Endothelial cell of umbilical vein (primary cell): ENCODE measurements at regions not wholly inside any gene's neighbourhood (a gene's known extent, or its start where the extent isn't known, plus 50 kb on each side); places are given as distances from the start of the nearest gene placed in this dataset.

ENCODE experiments used
- BruUV-seq: library from RNA; stranded (reverse); fragments of 400-500 nt; replicated peaks from 2 replicates; lab custom pipeline; 2021; lab: Mats Ljungman, UMichigan
- CTCF ChIA-PET: fragments of 300-600, 350-600 bp; sonication (Branson Sonifier 250); formaldehyde crosslinking; loops from one replicate; lab custom pipeline; 2021; ENCODE audit warnings: antibody characterized with exemption, inconsistent platforms; lab: Charles Lee
- POLR2A ChIA-PET: fragments of 300-600, 350-600 bp; sonication (Branson Sonifier 250); formaldehyde crosslinking; loops from one replicate; lab custom pipeline; 2021; ENCODE audit warnings: antibody characterized with exemption, inconsistent platforms; lab: Charles Lee
- DNase-seq: peaks from one replicate; pipeline ENCODE4 v3.0.0-alpha.2; 2011; ENCODE audit warnings: low read depth, low spot score
- FAIRE-seq: peaks from 2 replicates; lab custom pipeline; 2011; peaks lifted over from hg19 to GRCh38; lab: Jason Lieb, UNC
- H2AFZ ChIP-seq: 2 replicates; pipeline ENCODE4 v1.6.0; 2012; ENCODE audit warnings: low read depth, low read length, control low read depth, inconsistent platforms
- H3K27ac ChIP-seq: 2 replicates; pipeline ENCODE4 v1.5.1; 2011; ENCODE audit warnings: low read depth, mild to moderate bottlenecking, control low read depth, low read length, moderate library complexity; ENCODE audit not compliant: insufficient read depth
- H3K27me3 ChIP-seq, 2 experiments: 2 replicates each; pipeline versions ENCODE4 v1.6.0 to v1.6.1; 2011; ENCODE audit warnings: low read length in 2 of 2, mixed read lengths in 1 of 2; ENCODE audit not compliant: control insufficient read depth in 2 of 2, insufficient read depth in 2 of 2
- H3K36me3 ChIP-seq, 2 experiments: 2 replicates in 1 of 2; 3 replicates in 1 of 2; pipeline ENCODE4 v1.5.1; 2011; ENCODE audit warnings: low read length in 2 of 2, mild to moderate bottlenecking in 1 of 2, moderate library complexity in 1 of 2; ENCODE audit not compliant: control insufficient read depth in 2 of 2, insufficient read depth in 2 of 2; ENCODE audit errors: extremely low read depth in 1 of 2
- H3K4me1 ChIP-seq: 3 replicates; pipeline ENCODE4 v1.5.1; 2011; ENCODE audit warnings: mild to moderate bottlenecking, low read length; ENCODE audit not compliant: control insufficient read depth, insufficient read depth; ENCODE audit errors: extremely low read depth
- H3K4me2 ChIP-seq: 2 replicates; pipeline ENCODE4 v1.6.1; 2011; ENCODE audit warnings: low read length, control low read depth, mixed read lengths; ENCODE audit not compliant: insufficient read depth
- H3K4me3 ChIP-seq, 3 experiments: fragments of 200-600 bp in 1 of 3; sonication (generic), shearing (Covaris generic) in 1 of 3; replicated peaks in 1 of 3; 2 replicates each; pipeline ENCODE4 v1.5.1; 2011 to 2016; ENCODE audit warnings: control low read depth in 3 of 3, low read length in 3 of 3, mild to moderate bottlenecking in 2 of 3, inconsistent platforms in 1 of 3, low read depth in 1 of 3, moderate library complexity in 1 of 3; ENCODE audit not compliant: insufficient read depth in 1 of 3
- H3K79me2 ChIP-seq: 2 replicates; pipeline ENCODE4 v1.6.0; 2012; ENCODE audit warnings: low read length, inconsistent platforms; ENCODE audit not compliant: control insufficient read depth, insufficient read depth
- H3K9ac ChIP-seq: replicated peaks from 2 replicates; pipeline ENCODE3; 2011; ENCODE audit warnings: low read length, control low read depth; ENCODE audit not compliant: insufficient read depth; ENCODE audit errors: extremely low read depth
- H3K9me1 ChIP-seq: replicated peaks from 3 replicates; pipeline ENCODE4 v1.6.0; 2011; ENCODE audit warnings: mild to moderate bottlenecking, low read length; ENCODE audit not compliant: control insufficient read depth, insufficient read depth; ENCODE audit errors: extremely low read depth
- H3K9me3 ChIP-seq: replicated peaks from 2 replicates; pipeline ENCODE4 v1.5.1; 2012; ENCODE audit warnings: low read length, inconsistent platforms; ENCODE audit not compliant: control insufficient read depth, insufficient read depth
- H4K20me1 ChIP-seq: replicated peaks from 2 replicates; pipeline ENCODE3; 2011; ENCODE audit warnings: mild to moderate bottlenecking, low read length; ENCODE audit not compliant: control insufficient read depth, insufficient read depth; ENCODE audit errors: extremely low read depth
- EZH2 ChIP-seq: IDR thresholded peaks from 2 replicates; pipeline ENCODE4 v1.6.1; 2012; ENCODE audit warnings: borderline replicate concordance, low read depth, mild to moderate bottlenecking, moderate library complexity, low read length, inconsistent platforms; ENCODE audit not compliant: severe bottlenecking
- FOS ChIP-seq: IDR thresholded peaks from 2 replicates; pipeline ENCODE4 v1.6.1; 2011; ENCODE audit warnings: mild to moderate bottlenecking, low read length, moderate library complexity, borderline replicate concordance; ENCODE audit not compliant: insufficient read depth
- GATA2 ChIP-seq: IDR thresholded peaks from 2 replicates; pipeline ENCODE4 v1.7.0; 2011; ENCODE audit warnings: low read depth, mild to moderate bottlenecking, moderate library complexity, mixed read lengths, low read length; ENCODE audit not compliant: insufficient read length, insufficient read depth
- JUN ChIP-seq: IDR thresholded peaks from 2 replicates; pipeline ENCODE4 v1.6.1; 2011; ENCODE audit warnings: borderline replicate concordance, low read depth; ENCODE audit not compliant: insufficient read length, insufficient read depth
- MAX ChIP-seq: IDR thresholded peaks from 2 replicates; pipeline ENCODE4 v1.6.1; 2011; ENCODE audit not compliant: insufficient read depth, insufficient read length
- MYC ChIP-seq: IDR thresholded peaks from one replicate; pipeline ENCODE4 v1.6.1; 2011; ENCODE audit warnings: mild to moderate bottlenecking, low read depth, low read length
- POLR2A ChIP-seq: IDR thresholded peaks from 2 replicates; pipeline ENCODE4 v1.6.1; 2012; ENCODE audit warnings: low read depth, mild to moderate bottlenecking, control low read depth, low read length
- POLR2AphosphoS5 ChIP-seq: IDR thresholded peaks from 2 replicates; pipeline ENCODE4 v1.6.1; 2012; ENCODE audit warnings: low read depth, mild to moderate bottlenecking, control low read depth, low read length, moderate library complexity; ENCODE audit not compliant: insufficient read depth
- dilution Hi-C: fragments of 300-500 bp; cut with MboI; formaldehyde crosslinking; loops from one replicate; pipeline ENCODE4 v1.15.0; 2019; ENCODE audit warnings: low sequenced_read_pairs; ENCODE audit not compliant: extremely low pct_ligation_motif_present
- intact Hi-C: fragments of 100-400 bp; cut with micrococcal nuclease; formaldehyde crosslinking; loops from one replicate; pipeline ENCODE4 v1.10.0; 2022
- TF ChIP-seq, protein P1 (sequence below), 2 donors: IDR thresholded peaks; 1 replicate in 1 of 2; 2 replicates in 1 of 2; pipeline ENCODE4 v1.5.1; 2011; ENCODE audit warnings: low read length in 2 of 2, mild to moderate bottlenecking in 2 of 2, moderate library complexity in 2 of 2, control low read depth in 1 of 2, inconsistent platforms in 1 of 2, low read depth in 1 of 2; ENCODE audit not compliant: insufficient read depth in 1 of 2; ENCODE audit errors: extremely low read depth in 1 of 2

DNA sequence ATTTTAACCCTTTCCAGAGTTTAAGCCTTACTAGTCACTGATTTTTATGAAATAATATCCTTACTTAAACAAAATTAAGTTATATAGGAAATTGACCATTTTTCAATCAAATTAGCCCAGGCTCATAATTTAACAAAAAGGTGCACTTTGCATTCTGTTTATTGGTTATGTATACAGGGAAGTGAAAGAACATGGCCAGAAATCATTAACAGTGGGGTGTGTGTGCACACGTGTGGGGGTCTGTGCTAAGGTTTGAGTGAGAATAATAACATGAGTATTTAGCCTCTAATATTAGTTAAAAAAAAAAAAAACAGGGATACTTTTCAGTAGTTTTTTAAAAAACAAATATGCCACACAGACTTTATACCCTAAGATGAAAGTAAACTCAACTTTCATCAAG, 510.5 kb upstream of the PFKP start:
- CTCF ChIA-PET: no interaction called here
- no peak overlapping the region for H3K27ac ChIP-seq
- POLR2A ChIA-PET: no interaction called here
- dilution Hi-C loops (no loop called here), intact Hi-C loops (no loop called here)
- no peak overlapping the region for H2AFZ ChIP-seq
- H4K20me1 ChIP-seq: no peaks in the 10 kb centered on the region
- no peak overlapping the region for H3K9ac ChIP-seq
- H3K9me3 ChIP-seq: no peaks in the 10 kb centered on the region
- H3K4me3 ChIP-seq: no peak overlapping the region
- no TSS peak for BruUV-seq
- no peak for DNase-seq
- H3K36me3 ChIP-seq: no peaks in the 10 kb centered on the region
- H3K79me2 ChIP-seq: no peaks in the 10 kb centered on the region
- no peaks in the 10 kb centered on the region for H3K27me3 ChIP-seq
- no peaks in the 10 kb centered on the region for H3K4me1 ChIP-seq
- no peak for FAIRE-seq
- no peak for TF ChIP-seq JUN
- TF ChIP-seq, protein P1, sequence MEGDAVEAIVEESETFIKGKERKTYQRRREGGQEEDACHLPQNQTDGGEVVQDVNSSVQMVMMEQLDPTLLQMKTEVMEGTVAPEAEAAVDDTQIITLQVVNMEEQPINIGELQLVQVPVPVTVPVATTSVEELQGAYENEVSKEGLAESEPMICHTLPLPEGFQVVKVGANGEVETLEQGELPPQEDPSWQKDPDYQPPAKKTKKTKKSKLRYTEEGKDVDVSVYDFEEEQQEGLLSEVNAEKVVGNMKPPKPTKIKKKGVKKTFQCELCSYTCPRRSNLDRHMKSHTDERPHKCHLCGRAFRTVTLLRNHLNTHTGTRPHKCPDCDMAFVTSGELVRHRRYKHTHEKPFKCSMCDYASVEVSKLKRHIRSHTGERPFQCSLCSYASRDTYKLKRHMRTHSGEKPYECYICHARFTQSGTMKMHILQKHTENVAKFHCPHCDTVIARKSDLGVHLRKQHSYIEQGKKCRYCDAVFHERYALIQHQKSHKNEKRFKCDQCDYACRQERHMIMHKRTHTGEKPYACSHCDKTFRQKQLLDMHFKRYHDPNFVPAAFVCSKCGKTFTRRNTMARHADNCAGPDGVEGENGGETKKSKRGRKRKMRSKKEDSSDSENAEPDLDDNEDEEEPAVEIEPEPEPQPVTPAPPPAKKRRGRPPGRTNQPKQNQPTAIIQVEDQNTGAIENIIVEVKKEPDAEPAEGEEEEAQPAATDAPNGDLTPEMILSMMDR (IDR thresholded peaks at IDR 0.05; ENCODE audit: extremely low read depth in 1 of 2, insufficient read depth in 1 of 2, low read depth in 1 of 2, low read length in 2 of 2): no peak
- no peak for TF ChIP-seq POLR2A
- no peak for TF ChIP-seq EZH2
- TF ChIP-seq FOS: no peak
- TF ChIP-seq MYC: no peak
- TF ChIP-seq POLR2AphosphoS5: no peak
- no peak for TF ChIP-seq GATA2
- no peak for TF ChIP-seq MAX
- no peaks in the 10 kb centered on the region for H3K9me1 ChIP-seq
- H3K4me2 ChIP-seq: no peak overlapping the region
